K562 (cell line): ENCODE measurements at regions not wholly inside any gene's neighbourhood (a gene's known extent, or its start where the extent isn't known, plus 50 kb on each side); places are given as distances from the start of the nearest gene placed in this dataset.

ENCODE experiments used
- ATAC-seq: fragments of 200-7000 bp; cut with Tn5 transposase; 3 replicates; pipeline ENCODE4 v1.9.1; 2020; ENCODE audit warnings: moderate library complexity
- BruUV-seq: library from RNA; stranded (reverse); fragments of 400-500 nt; replicated peaks from 2 replicates; lab custom pipeline; 2021; lab: Mats Ljungman, UMichigan
- CTCF ChIA-PET: fragments of 300-600 bp; formaldehyde crosslinking; extraction: SDS; loops from one replicate; lab custom pipeline; 2021; ENCODE audit warnings: low intra/inter-chr PET ratio; lab: Yijun Ruan, JAX
- POLR2A ChIA-PET: fragments of 300-600, 350-650 bp; sonication (Branson Sonifier 250); formaldehyde crosslinking; extraction: SDS; loops from one replicate; lab custom pipeline; 2021; ENCODE audit warnings: antibody characterized with exemption, inconsistent platforms; lab: Yijun Ruan, JAX
- DNase-seq, 4 experiments: peaks; one replicate each; pipeline versions ENCODE4 v3.0.0 to v3.0.0-alpha.2; 2011 to 2018; ENCODE audit warnings: low spot score in 3 of 4, mixed read lengths in 3 of 4; ENCODE audit errors: extremely low read depth in 1 of 4
- FAIRE-seq: peaks from 2 replicates; lab custom pipeline; 2011; peaks lifted over from hg19 to GRCh38; lab: Jason Lieb, UNC
- H2AFZ ChIP-seq: 2 replicates; pipeline ENCODE4 v1.6.0; 2011; ENCODE audit warnings: low read depth, low read length, control low read depth, inconsistent platforms
- H3K27ac ChIP-seq: fragments of 200-600 bp; 3 replicates; pipeline ENCODE4 v1.8.0; 2011; ENCODE audit warnings: low read depth, mild to moderate bottlenecking, control low read depth, inconsistent platforms, low read length, moderate library complexity, mixed read lengths; ENCODE audit errors: extremely low read depth
- H3K27me3 ChIP-seq, 2 experiments: fragments of 300-600 bp in 1 of 2; 2 replicates in 1 of 2; 3 replicates in 1 of 2; pipeline versions ENCODE4 v1.6.0 to v1.8.0; 2011; ENCODE audit warnings: inconsistent platforms in 2 of 2, low read length in 2 of 2, mild to moderate bottlenecking in 1 of 2, mixed read lengths in 1 of 2, moderate library complexity in 1 of 2; ENCODE audit not compliant: control insufficient read depth in 2 of 2, insufficient read depth in 2 of 2
- H3K36me3 ChIP-seq: fragments of 300-600 bp; 3 replicates; pipeline ENCODE4 v1.8.0; 2011; ENCODE audit warnings: mild to moderate bottlenecking, low read length, inconsistent platforms; ENCODE audit not compliant: control insufficient read depth, insufficient read depth
- H3K4me1 ChIP-seq, 2 experiments: fragments of 200-600 bp in 1 of 2; replicated peaks in 1 of 2; 2 replicates in 1 of 2; 3 replicates in 1 of 2; pipeline versions ENCODE4 v1.5.1 to v1.8.0; 2011; ENCODE audit warnings: inconsistent platforms in 2 of 2, low read length in 2 of 2, mild to moderate bottlenecking in 1 of 2, mixed read lengths in 1 of 2, moderate library complexity in 1 of 2; ENCODE audit not compliant: control insufficient read depth in 2 of 2, insufficient read depth in 2 of 2
- H3K4me2 ChIP-seq: 2 replicates; pipeline ENCODE4 v1.6.1; 2011; ENCODE audit warnings: low read length, control low read depth, inconsistent platforms, mixed read lengths; ENCODE audit not compliant: insufficient read depth
- H3K4me3 ChIP-seq: fragments of 200-600 bp; sonication (generic), shearing (Covaris generic); 2 replicates; pipeline ENCODE4 v1.5.1; 2016; ENCODE audit warnings: control low read depth, inconsistent platforms
- H3K79me2 ChIP-seq: fragments of 200-600 bp; 3 replicates; pipeline ENCODE4 v1.8.0; 2011; ENCODE audit warnings: low read length, inconsistent platforms; ENCODE audit not compliant: control insufficient read depth, insufficient read depth
- H3K9ac ChIP-seq, 2 experiments: 2 replicates each; pipeline versions ENCODE4 v1.6.0 to v1.6.1; 2011; ENCODE audit warnings: low read depth in 2 of 2, low read length in 2 of 2, control low read depth in 1 of 2, inconsistent platforms in 1 of 2, mild to moderate bottlenecking in 1 of 2, mixed read lengths in 1 of 2; ENCODE audit not compliant: insufficient read depth in 1 of 2
- H3K9me1 ChIP-seq: one replicate; pipeline ENCODE4 v1.6.0; 2011; ENCODE audit warnings: inconsistent platforms, mild to moderate bottlenecking, low read length, moderate library complexity; ENCODE audit not compliant: control insufficient read depth, insufficient read depth
- H3K9me3 ChIP-seq: replicated peaks from 2 replicates; pipeline ENCODE4 v1.5.1; 2011; ENCODE audit warnings: low read depth, low read length, inconsistent platforms; ENCODE audit not compliant: control insufficient read depth, insufficient read depth
- H4K20me1 ChIP-seq: replicated peaks from 2 replicates; pipeline ENCODE4 v1.6.1; 2011; ENCODE audit warnings: low read length, inconsistent platforms, mixed read lengths; ENCODE audit not compliant: control insufficient read depth, insufficient read depth
- C11orf30 ChIP-seq: fragments of 450-650 bp; IDR thresholded peaks from 2 replicates; pipeline ENCODE4 v1.6.1; 2016; ENCODE audit warnings: low read depth, mild to moderate bottlenecking
- MAFG ChIP-seq: fragments of 450-650 bp; conservative IDR thresholded peaks from 2 replicates; pipeline ENCODE4 v1.6.1; 2016; ENCODE audit warnings: missing genetic modification characterization, missing compliant biosample characterization
- MEF2D ChIP-seq: conservative IDR thresholded peaks from 2 replicates; pipeline ENCODE4 v1.6.1; 2016; ENCODE audit warnings: low read depth, missing genetic modification characterization, missing compliant biosample characterization
- ZNF316 ChIP-seq: fragments of 450-650 bp; IDR thresholded peaks from 2 replicates; pipeline ENCODE4 v1.6.1; 2016
- WGBS: fragments of 100-300 bp; shearing (Covaris generic); methylation state at CpG from one replicate; pipeline ENCODE4 v1.1.6; 2016; ENCODE audit warnings: low coverage, mixed read lengths; ENCODE audit not compliant: insufficient coverage; ENCODE audit errors: missing lambda C conversion rate; 5-methylcytosine and 5-hydroxymethylcytosine counted together
- in situ Hi-C: fragments of 300-500 bp; cut with MboI; formaldehyde crosslinking; loops from 4 replicates; pipeline ENCODE4 v1.15.0; 2018; ENCODE audit warnings: inconsistent platforms, mixed read lengths
- intact Hi-C: fragments of 100-400 bp; cut with micrococcal nuclease; formaldehyde crosslinking; loops from 2 replicates; pipeline ENCODE4 v1.14.2; 2022
- TF ChIP-seq, protein P1 (sequence below): fragments of 250-450 bp; sonication (Bioruptor Pico); IDR thresholded peaks from 2 replicates; pipeline ENCODE4 v1.4.0; 2020; ENCODE audit warnings: mild to moderate bottlenecking, moderate library complexity, borderline replicate concordance

GRCh38 chr9:108663422-108663821, 192.4 kb downstream of the ACTL7B start:
- no peak for DNase-seq
- 4% methylated on average over 2 of the region's 2 CpGs for WGBS
- ChIA-PET POLR2A (no interaction called here), CTCF (no interaction called here)
- in situ Hi-C loops (no loop called here), intact Hi-C loops (no loop called here)
- Histone ChIP-seq H3K79me2 (no peaks in the 10 kb centered on the region), H3K4me1 (no peaks in the 10 kb centered on the region), H3K9ac (no peak overlapping the region), H3K4me2 (no peak overlapping the region), H3K4me3 (no peak overlapping the region), H3K9me1 (no peaks in the 10 kb centered on the region), H3K27ac (no peak overlapping the region), H4K20me1 (no peaks in the 10 kb centered on the region), H2AFZ (no peak overlapping the region), H3K27me3 (no peaks in the 10 kb centered on the region), H3K36me3 (no peaks in the 10 kb centered on the region), H3K9me3 (no peaks in the 10 kb centered on the region)
- BruUV-seq = no TSS peak
- no peak for ATAC-seq
- TF ChIP-seq ZNF316 (peak; percentile 31; the same call in 1 of the 2 replicates), MEF2D (no peak), MAFG (tag) (no peak), C11orf30 (peak; percentile 21; the same call in 1 of the 2 replicates)
- TF ChIP-seq, protein P1, sequence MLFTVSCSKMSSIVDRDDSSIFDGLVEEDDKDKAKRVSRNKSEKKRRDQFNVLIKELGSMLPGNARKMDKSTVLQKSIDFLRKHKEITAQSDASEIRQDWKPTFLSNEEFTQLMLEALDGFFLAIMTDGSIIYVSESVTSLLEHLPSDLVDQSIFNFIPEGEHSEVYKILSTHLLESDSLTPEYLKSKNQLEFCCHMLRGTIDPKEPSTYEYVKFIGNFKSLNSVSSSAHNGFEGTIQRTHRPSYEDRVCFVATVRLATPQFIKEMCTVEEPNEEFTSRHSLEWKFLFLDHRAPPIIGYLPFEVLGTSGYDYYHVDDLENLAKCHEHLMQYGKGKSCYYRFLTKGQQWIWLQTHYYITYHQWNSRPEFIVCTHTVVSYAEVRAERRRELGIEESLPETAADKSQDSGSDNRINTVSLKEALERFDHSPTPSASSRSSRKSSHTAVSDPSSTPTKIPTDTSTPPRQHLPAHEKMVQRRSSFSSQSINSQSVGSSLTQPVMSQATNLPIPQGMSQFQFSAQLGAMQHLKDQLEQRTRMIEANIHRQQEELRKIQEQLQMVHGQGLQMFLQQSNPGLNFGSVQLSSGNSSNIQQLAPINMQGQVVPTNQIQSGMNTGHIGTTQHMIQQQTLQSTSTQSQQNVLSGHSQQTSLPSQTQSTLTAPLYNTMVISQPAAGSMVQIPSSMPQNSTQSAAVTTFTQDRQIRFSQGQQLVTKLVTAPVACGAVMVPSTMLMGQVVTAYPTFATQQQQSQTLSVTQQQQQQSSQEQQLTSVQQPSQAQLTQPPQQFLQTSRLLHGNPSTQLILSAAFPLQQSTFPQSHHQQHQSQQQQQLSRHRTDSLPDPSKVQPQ = no peak
- no peak for FAIRE-seq
